ENCODE measurements at regions not wholly inside any gene's neighbourhood (a gene's known extent, or its start where the extent isn't known, plus 50 kb on each side); places are given as distances from the start of the nearest gene placed in this dataset.
"Not testable (repeated sequence)": the region's sequence is repeated elsewhere in the genome, so short reads cannot be mapped to it uniquely, and the experiment has no call there.

- DNase-seq (ENCODE audit: low read depth): no peak
These were observed 433.1 kb upstream of the SMIM31 start for GRCh38 chr4:164320847-164321246.

DNA sequence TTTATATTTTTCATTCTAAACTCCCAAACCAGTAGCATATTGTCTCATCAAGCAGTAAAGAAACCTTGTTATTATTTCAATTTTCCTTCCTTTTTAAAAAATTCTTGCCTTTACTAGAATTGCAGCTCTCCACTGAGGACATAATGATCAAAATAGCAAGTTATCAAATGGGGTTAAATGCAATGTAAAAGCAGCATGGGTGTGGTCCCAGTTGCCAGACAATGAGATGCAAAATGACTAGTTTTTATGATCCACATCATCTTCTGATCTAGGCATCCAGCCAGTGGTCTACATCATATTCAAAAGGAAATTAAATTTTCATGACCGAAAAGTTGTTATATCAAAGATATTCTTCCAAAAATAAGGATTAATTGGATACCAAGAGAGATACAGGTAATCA lies 427.9 kb upstream of the SMIM31 start:
- DNase-seq (ENCODE audit: low read depth): no peak

- no peak for DNase-seq (ENCODE audit: low read depth)
These were observed 416.5 kb upstream of the SMIM31 start for GRCh38 chr4:164337219-164337944.

- no peak for DNase-seq (ENCODE audit: low read depth)
These were observed 410.4 kb upstream of the SMIM31 start for GRCh38 chr4:164343472-164343976.

DNA sequence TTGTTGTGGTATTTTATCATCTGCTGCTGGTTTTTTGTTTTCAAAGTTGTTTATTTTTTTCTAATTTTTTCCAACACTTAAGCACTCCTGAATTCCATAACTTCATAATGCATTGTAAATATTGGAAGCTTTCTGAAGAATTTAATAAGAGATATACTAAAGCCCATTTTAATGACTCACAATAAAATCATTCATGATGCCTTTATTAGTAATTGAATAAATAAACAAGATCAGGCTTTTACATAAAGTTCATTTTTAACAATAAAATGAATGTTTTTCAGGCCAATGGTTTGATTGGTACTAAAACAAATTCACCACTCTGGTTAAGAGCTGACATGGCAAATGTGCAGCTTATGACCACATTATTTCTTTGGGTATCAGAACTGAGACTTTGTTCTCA lies 408.2 kb upstream of the SMIM31 start:
- DNase-seq (ENCODE audit: low read depth): no peak

GRCh38 chr4:164350061-164350460 lies 403.9 kb upstream of the SMIM31 start:
- DNase-seq (ENCODE audit: low read depth): no peak

- DNase-seq (ENCODE audit: low read depth): not testable (repeated sequence)
These were observed 403.2 kb upstream of the SMIM31 start for GRCh38 chr4:164350716-164351115.

DNA sequence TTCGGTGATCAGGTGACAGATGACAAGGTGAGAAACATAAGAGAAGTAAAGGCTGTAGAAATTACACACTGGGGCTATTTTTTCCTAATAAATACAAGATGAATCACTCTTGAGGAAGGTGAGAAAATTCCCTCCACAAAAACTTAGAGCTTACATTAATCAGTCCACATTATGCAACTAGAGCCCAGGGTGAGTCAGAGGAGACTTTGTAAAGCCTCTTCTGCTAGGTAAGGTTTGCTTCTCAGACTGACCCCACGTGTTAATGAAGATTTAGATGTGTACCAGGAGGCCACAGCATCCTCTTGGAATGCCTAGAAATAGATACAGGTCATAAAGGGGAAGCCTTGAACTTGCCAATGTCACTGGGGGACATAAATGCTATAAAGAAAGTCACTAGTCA lies 396.0 kb upstream of the SMIM31 start:
- no peak for DNase-seq (ENCODE audit: low read depth)

GRCh38 chr4:164358400-164358799 lies 395.5 kb upstream of the SMIM31 start:
- DNase-seq (ENCODE audit: low read depth): no peak

DNA sequence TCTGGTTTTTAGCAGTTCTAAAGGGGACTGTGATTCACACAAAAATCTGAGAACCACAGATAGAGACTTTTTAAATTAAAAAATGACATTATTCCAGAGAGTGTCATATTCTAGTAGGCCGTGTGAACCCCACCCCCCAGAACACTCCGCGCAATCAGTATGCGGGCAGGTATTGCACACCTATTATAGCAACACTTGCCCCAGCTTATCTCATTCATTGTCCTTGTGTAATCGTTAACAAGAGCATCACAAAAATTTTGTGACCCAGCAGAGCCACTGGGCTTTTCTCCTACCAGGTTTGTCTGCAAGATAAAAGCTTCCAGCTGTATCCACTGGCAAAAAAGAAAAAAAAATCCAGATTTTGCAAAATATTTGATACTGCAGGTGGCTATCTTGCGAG lies 394.1 kb upstream of the SMIM31 start:
- DNase-seq (ENCODE audit: low read depth): no peak

DNA sequence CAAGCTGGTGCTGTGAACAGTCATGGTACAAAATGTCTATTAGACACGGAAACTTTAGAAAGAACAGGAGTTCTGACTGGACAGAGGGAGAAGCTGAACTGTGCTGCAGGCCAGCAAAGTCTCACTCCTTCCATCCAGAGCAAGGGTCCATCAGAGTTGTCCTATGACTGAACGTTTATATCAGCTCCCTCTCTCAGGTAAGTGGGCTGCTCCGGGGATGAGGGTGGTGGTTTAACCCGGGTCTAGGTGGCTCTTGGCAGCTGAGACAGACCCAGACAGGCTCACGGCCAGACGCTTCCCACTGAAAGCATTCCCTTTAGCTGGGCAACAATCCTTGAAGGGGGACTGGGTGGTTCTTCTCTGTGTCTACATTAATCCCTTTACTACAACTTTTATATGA lies 385.0 kb upstream of the SMIM31 start:
- DNase-seq (ENCODE audit: low read depth): no peak

- no peak for DNase-seq (ENCODE audit: low read depth)
These were observed 380.9 kb upstream of the SMIM31 start for GRCh38 chr4:164373021-164373420.

DNA sequence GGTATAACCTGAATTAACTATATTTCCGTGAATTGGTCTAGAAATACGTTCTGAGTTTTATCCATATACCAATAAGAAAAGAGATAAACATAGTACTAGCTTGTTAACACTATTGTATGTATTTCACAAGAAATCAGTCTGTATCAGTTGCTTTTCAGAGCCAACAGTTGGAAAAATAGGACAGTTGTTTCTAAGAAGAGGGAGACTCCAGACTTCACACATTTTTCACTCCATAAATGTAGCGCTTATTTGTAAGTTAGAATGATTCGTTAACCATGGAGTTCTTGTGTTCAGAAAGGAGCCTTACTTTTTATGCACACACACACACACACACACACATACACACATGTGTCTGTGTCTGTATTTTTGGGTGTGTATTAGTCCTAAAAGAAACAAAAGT lies 376.7 kb upstream of the SMIM31 start:
- DNase-seq (ENCODE audit: low read depth): no peak

DNA sequence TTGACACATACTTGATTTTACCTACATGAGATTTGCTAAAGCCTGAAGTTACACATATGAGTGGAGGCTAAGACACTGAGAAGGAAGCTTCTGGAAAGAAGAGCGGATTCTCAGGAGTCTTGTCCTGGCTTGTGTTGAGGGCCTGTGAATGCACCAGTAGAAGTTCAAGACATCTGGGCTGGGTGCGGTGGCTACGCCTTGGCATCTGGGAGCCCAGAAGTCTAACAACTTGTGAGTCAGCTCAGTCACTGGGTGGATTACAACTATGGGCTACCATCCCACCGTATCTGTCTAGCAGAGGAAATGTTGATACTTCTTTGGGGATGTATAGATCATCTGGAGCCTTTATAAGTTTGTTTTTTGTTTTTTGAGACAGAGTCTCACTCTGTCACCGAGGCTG lies 375.6 kb upstream of the SMIM31 start:
- DNase-seq (ENCODE audit: low read depth): no peak

DNA sequence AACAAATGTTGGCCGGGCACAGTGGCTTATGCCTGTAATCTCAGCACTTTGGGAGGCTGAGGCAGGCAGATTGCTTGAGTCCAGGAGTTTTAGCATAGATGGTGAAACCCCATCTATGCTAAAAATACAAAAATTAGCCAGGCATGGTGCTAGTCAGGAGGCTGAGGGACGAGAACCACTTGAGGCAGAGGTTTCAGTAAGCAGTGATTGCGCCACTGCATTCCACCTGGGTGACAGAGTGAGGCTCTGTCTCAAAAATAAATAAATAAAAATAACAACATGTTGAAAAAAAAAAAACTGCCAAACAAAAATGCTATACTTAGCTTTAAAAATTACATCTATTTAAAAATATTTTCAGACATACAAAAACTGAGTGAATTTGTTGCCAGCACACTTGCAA lies 374.2 kb upstream of the SMIM31 start:
- no peak for DNase-seq (ENCODE audit: low read depth)

GRCh38 chr4:164381859-164382258 lies 372.1 kb upstream of the SMIM31 start:
- no peak for DNase-seq (ENCODE audit: low read depth)

GRCh38 chr4:164383058-164383357 lies 370.9 kb upstream of the SMIM31 start:
- no peak for DNase-seq (ENCODE audit: low read depth)

- DNase-seq (ENCODE audit: low read depth): no peak
These were observed 370.3 kb upstream of the SMIM31 start for GRCh38 chr4:164383358-164384220.

- DNase-seq (ENCODE audit: low read depth): no peak
These were observed 369.5 kb upstream of the SMIM31 start for GRCh38 chr4:164384416-164384815.

- no peak for DNase-seq (ENCODE audit: low read depth)
These were observed 357.5 kb upstream of the SMIM31 start for GRCh38 chr4:164396439-164396838.

DNA sequence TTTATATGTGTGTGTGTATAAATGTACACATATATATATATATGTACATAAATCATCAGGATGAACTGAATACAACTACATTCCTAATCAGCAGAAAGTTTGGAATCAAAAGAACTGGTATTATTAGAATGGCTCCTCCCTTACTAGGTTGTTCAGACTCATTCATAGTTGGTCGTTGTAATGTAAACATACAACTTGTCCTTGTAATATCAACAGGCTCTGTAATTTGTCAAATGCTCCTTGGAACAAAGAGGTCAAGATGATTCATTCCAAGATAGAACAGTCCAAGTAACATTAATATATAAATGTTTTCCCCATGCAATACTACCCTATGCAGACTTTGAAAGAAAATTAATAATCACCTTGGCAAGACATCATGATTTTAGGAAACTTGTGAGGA lies 351.4 kb upstream of the SMIM31 start:
- DNase-seq (ENCODE audit: low read depth): no peak

DNA sequence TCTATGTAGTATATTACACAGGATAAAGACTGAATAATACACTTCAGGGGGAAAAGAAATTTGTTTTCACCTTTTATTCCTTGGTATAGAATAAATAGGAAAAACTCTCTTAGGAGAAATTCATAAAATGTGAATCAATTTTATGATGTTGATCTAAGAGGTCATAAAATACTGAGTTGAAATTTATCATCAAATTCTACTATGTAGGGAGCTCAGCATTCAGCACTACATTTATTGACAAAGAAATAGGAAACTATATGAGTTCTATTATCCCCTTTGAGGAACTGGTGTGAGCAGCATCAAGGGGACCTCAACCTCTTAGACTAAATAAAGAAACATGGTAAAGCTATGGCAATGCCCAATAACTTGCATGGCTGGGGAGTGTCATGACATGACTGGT lies 348.2 kb upstream of the SMIM31 start:
- DNase-seq (ENCODE audit: low read depth): no peak

- DNase-seq (ENCODE audit: low read depth): no peak
These were observed 345.1 kb upstream of the SMIM31 start for GRCh38 chr4:164408831-164409230.

DNA sequence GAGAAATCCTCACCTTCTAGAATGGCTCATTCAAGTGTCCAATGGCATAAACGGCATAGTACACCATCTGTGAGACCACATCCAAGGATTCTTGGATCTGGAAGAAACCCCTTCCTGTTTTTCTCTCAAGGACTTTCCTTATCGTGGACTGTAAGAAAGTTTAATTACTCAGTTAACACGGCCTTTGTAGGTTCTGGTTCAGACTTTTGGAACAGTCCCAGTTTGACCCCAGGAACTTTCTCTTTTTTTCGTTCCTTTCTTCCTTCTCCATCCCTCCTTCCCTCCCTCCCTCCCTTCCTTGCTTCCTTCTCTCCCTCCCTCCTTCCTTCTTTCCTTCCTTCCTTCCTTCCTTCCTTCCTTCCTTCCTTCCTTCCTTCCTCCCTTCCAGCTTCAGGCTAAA lies 343.5 kb upstream of the SMIM31 start:
- DNase-seq (ENCODE audit: low read depth): no peak
